ENCODE measurements at regions not wholly inside any gene's neighbourhood (a gene's known extent, or its start where the extent isn't known, plus 50 kb on each side); places are given as distances from the start of the nearest gene placed in this dataset.

DNA sequence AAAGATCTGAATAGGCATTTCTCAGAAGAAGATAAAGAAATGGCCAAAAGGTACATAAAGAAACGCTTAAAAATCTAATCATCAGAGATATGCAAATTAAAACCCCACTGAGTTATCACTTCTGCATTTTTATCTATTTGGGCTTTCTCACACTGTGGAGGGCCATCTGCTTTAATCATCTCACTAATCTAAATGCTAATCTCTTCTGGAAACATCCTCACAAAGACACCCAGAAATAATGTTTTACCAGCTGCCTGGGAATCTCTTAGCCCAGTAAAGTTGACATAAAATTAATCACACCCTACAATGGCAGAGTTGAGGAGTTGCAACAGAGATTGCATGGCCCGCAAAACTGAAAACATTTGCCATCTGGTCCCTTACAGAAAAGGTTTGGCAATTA lies 407.9 kb upstream of the CYLC2 start:
- TF ChIP-seq, protein P1, sequence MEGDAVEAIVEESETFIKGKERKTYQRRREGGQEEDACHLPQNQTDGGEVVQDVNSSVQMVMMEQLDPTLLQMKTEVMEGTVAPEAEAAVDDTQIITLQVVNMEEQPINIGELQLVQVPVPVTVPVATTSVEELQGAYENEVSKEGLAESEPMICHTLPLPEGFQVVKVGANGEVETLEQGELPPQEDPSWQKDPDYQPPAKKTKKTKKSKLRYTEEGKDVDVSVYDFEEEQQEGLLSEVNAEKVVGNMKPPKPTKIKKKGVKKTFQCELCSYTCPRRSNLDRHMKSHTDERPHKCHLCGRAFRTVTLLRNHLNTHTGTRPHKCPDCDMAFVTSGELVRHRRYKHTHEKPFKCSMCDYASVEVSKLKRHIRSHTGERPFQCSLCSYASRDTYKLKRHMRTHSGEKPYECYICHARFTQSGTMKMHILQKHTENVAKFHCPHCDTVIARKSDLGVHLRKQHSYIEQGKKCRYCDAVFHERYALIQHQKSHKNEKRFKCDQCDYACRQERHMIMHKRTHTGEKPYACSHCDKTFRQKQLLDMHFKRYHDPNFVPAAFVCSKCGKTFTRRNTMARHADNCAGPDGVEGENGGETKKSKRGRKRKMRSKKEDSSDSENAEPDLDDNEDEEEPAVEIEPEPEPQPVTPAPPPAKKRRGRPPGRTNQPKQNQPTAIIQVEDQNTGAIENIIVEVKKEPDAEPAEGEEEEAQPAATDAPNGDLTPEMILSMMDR (IDR thresholded peaks at IDR 0.05; ENCODE audit: poor library complexity, severe bottlenecking): no peak
- TF ChIP-seq POLR2AphosphoS5 (IDR thresholded peaks at IDR 0.05): no peak
- no peak for TF ChIP-seq RAD21 (conservative IDR thresholded peaks at IDR 0.05)
- TF ChIP-seq SMC3 (conservative IDR thresholded peaks at IDR 0.05; ENCODE audit: poor library complexity): no peak
- TF ChIP-seq EP300 (conservative IDR thresholded peaks at IDR 0.05; ENCODE audit: poor library complexity, severe bottlenecking): no peak
- no peak for TF ChIP-seq EZH2 (IDR thresholded peaks at IDR 0.05; ENCODE audit: borderline replicate concordance, insufficient read depth, low read length, poor library complexity, severe bottlenecking)
- no peak for TF ChIP-seq TAF1 (IDR thresholded peaks at IDR 0.05; ENCODE audit: low read depth)
- no peak for TF ChIP-seq MXI1 (conservative IDR thresholded peaks at IDR 0.05; ENCODE audit: poor library complexity, severe bottlenecking)
- TF ChIP-seq, protein P2, sequence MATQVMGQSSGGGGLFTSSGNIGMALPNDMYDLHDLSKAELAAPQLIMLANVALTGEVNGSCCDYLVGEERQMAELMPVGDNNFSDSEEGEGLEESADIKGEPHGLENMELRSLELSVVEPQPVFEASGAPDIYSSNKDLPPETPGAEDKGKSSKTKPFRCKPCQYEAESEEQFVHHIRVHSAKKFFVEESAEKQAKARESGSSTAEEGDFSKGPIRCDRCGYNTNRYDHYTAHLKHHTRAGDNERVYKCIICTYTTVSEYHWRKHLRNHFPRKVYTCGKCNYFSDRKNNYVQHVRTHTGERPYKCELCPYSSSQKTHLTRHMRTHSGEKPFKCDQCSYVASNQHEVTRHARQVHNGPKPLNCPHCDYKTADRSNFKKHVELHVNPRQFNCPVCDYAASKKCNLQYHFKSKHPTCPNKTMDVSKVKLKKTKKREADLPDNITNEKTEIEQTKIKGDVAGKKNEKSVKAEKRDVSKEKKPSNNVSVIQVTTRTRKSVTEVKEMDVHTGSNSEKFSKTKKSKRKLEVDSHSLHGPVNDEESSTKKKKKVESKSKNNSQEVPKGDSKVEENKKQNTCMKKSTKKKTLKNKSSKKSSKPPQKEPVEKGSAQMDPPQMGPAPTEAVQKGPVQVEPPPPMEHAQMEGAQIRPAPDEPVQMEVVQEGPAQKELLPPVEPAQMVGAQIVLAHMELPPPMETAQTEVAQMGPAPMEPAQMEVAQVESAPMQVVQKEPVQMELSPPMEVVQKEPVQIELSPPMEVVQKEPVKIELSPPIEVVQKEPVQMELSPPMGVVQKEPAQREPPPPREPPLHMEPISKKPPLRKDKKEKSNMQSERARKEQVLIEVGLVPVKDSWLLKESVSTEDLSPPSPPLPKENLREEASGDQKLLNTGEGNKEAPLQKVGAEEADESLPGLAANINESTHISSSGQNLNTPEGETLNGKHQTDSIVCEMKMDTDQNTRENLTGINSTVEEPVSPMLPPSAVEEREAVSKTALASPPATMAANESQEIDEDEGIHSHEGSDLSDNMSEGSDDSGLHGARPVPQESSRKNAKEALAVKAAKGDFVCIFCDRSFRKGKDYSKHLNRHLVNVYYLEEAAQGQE (IDR thresholded peaks at IDR 0.05; ENCODE audit: borderline replicate concordance): no peak
- Histone ChIP-seq H3K4me2 (ENCODE audit: low read length) (no peak overlapping the region), H3K36me3 (ENCODE audit: insufficient read depth, low read length) (no peaks in the 10 kb centered on the region), H4K20me1 (ENCODE audit: insufficient read depth) (no peaks in the 10 kb centered on the region), H3K27ac (ENCODE audit: low read length) (no peak overlapping the region), H3K9me2 (ENCODE audit: insufficient read depth, low read length) (no peaks in the 10 kb centered on the region), H3K4me3 (ENCODE audit: low read length) (no peak overlapping the region), H3F3A (ENCODE audit: insufficient read depth, low read length, poor library complexity, severe bottlenecking) (no peaks in the 10 kb centered on the region), H3K9ac (ENCODE audit: low read length) (no peak overlapping the region), H3K79me2 (replicated peaks; ENCODE audit: insufficient read depth, low read length) (no peaks in the 10 kb centered on the region), H3K9me3 (ENCODE audit: low read length) (no peaks in the 10 kb centered on the region), H3K27me3 (ENCODE audit: insufficient read depth, low read depth, low read length) (no peaks in the 10 kb centered on the region), H2AFZ (ENCODE audit: low read depth, low read length) (no peak overlapping the region)

DNA sequence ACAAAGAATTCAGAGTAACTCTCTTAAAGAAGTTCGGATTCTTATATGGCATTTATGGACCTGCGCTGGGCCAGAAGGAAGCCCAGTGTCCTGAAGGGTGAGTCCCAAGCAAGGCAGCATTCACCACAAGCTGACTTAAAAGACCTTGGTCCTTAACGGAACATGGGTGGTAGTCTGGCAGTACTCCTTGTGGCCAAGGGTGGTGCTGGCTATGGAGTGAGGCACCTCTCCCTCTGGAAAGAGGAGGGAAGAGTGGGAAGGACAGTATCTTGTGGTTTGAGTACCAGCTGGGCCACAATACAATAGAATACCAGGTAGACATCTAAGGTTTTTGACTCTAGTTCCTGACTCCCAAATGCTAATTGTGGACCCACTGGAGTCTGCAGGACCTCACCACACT lies 425.7 kb upstream of the CYLC2 start:
- no peaks in the 10 kb centered on the region for H3K9me2 ChIP-seq (ENCODE audit: insufficient read depth, low read length)

More for the DNA sequence above, 425.7 kb upstream of the CYLC2 start:
- no peak for TF ChIP-seq SMC3 (conservative IDR thresholded peaks at IDR 0.05; ENCODE audit: poor library complexity)
- no peak for TF ChIP-seq EZH2 (IDR thresholded peaks at IDR 0.05; ENCODE audit: borderline replicate concordance, insufficient read depth, low read length, poor library complexity, severe bottlenecking)
- TF ChIP-seq RAD21 (conservative IDR thresholded peaks at IDR 0.05): no peak
- TF ChIP-seq, protein P1 (IDR thresholded peaks at IDR 0.05; ENCODE audit: poor library complexity, severe bottlenecking): no peak
- TF ChIP-seq POLR2AphosphoS5 (IDR thresholded peaks at IDR 0.05): no peak
- no peak for TF ChIP-seq TAF1 (IDR thresholded peaks at IDR 0.05; ENCODE audit: low read depth)
- no peak for TF ChIP-seq EP300 (conservative IDR thresholded peaks at IDR 0.05; ENCODE audit: poor library complexity, severe bottlenecking)
- TF ChIP-seq, protein P2 (IDR thresholded peaks at IDR 0.05; ENCODE audit: borderline replicate concordance): no peak
- no peak for TF ChIP-seq MXI1 (conservative IDR thresholded peaks at IDR 0.05; ENCODE audit: poor library complexity, severe bottlenecking)
- H3K4me2 ChIP-seq (ENCODE audit: low read length): no peak overlapping the region
- H3K79me2 ChIP-seq (replicated peaks; ENCODE audit: insufficient read depth, low read length): no peaks in the 10 kb centered on the region
- H3K4me3 ChIP-seq (ENCODE audit: low read length): no peak overlapping the region
- no peaks in the 10 kb centered on the region for H3K36me3 ChIP-seq (ENCODE audit: insufficient read depth, low read length)
- no peaks in the 10 kb centered on the region for H3K9me3 ChIP-seq (ENCODE audit: low read length)
- H3F3A ChIP-seq (ENCODE audit: insufficient read depth, low read length, poor library complexity, severe bottlenecking): no peaks in the 10 kb centered on the region
- H4K20me1 ChIP-seq (ENCODE audit: insufficient read depth): no peaks in the 10 kb centered on the region
- H3K27ac ChIP-seq (ENCODE audit: low read length): no peak overlapping the region
- H3K9ac ChIP-seq (ENCODE audit: low read length): no peak overlapping the region
- no peaks in the 10 kb centered on the region for H3K27me3 ChIP-seq (ENCODE audit: insufficient read depth, low read depth, low read length)
- no peak overlapping the region for H2AFZ ChIP-seq (ENCODE audit: low read depth, low read length)

All from neural cell (in vitro differentiated cells).